Hematopoietic multipotent progenitor cell (in vitro differentiated cells): ENCODE measurements at regions not wholly inside any gene's neighbourhood (a gene's known extent, or its start where the extent isn't known, plus 50 kb on each side); places are given as distances from the start of the nearest gene placed in this dataset.

Source experiments
- DNase-seq, 3 donors: peaks; one replicate each; pipeline ENCODE4 v3.0.0-alpha.2; 2011 to 2015; ENCODE audit warnings: low read depth in 2 of 3, low spot score in 2 of 3

- DNase-seq: no peak
Measured at GRCh38 chr1:36743286-36744005, 260.7 kb upstream of the CSF3R start.

DNA sequence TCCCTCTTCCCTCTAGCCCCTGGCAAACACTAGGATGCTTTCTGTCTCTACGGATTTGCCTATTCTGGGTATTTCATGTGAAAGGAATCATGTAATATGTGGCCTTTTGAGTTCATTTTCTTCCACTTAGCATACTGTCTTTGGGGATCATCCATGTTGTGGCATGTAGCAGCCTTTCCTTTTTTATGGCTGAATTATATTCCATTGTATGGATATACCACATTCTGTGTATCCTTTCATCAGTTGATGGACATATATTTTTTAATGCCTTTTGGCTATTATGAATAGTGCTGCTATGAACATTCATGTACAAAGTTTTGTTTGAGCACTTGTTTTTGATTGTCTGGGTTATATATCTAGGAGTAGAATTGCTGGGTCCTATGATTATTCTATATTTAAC lies 258.4 kb upstream of the CSF3R start:
- no peak for DNase-seq

DNA sequence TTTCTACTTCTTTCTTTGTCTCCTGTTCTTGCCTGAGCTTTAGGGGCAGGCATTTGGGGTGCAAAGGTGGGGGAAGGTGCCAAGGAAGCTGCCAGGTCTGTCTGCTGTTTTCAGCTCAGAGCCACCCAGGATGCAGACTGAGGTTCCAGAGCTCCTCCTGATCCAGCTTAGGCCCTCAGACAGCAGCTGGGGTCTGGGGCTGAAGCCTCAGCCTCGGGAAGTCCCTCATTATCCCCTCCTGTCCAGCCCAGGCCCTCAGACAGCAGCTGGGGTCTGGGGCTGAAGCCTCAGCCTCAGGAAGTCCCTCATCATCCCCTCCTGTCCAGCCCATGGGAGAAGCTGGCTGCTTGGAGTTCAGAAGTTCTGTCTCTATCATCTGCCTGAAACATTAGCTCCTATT lies 257.7 kb upstream of the CSF3R start:
- DNase-seq: no peak

DNA sequence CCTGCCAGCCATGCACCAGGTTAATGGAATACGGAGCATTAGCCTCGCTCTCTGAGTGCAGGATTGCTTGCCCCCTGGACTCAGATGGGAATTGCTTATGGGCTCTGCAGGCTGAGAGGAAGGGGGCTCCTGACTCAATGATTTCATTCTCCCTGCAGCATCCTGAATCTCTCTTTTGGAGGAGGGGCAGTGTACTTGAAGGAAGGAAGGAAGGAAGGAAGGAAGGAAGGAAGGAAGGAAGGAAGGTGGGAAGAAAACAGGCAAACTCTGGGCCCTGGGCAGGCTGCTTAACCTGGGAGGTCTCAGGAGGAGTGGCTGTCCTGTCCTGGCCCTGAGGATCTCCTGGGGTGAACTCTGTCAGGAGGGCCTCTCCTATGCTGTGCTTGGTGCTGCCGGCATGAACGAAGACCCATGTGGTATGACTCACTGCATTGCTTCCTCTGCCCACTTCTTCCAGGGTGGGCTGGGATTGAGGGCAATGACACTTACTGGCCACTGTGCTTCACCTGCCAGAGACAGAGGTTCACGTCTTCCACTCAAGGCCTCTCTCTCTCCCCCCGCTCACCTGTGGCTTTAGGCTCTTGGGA lies 257.1 kb upstream of the CSF3R start:
- DNase-seq: no peak

GRCh38 chr1:36738245-36738644 lies 255.5 kb upstream of the CSF3R start:
- no peak for DNase-seq

DNA sequence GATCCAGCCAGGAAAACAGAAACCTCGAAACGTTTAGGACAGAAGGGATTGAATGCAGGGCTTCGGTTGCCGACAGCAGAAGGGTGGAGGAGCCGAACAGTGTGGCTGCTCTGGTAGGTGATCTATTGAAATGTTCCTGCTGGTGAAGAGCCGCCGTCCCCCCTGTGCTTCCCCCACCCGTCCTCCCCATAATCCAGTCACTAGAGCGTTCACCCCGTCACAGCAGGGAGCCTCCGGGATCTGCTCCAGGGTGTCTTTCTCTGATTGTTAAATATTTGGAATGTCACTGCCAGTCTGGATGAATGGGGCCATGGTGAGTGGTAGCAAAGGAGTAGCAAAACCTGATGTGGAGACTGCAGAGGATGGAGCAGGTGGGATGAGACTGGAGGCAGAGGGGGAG lies 255.1 kb upstream of the CSF3R start:
- DNase-seq: no peak

GRCh38 chr1:36737038-36737555 lies 254.4 kb upstream of the CSF3R start:
- no peak for DNase-seq

- DNase-seq: peak in 1 of 3 donors; percentile 28
Measured at GRCh38 chr1:36735939-36736730, 253.4 kb upstream of the CSF3R start.

DNA sequence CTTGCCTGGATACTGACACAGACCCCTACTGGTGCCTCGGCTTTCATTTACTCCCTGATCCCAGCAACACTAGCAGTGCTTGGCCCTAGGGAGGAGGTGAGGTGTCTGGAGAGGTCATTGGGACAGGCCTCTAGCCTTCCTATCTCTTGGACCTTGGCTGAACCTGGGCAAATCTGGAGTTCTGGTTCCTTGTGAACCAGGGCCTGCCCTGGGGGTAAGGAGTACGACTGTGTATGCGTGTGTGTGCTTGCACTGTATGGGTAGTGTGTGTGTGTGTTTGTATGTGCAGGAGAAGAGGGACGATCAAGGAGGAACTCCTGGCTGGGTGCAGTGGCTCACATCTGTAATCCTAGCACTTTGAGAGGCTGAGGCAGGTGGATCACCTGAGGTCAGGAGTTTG lies 252.7 kb upstream of the CSF3R start:
- DNase-seq: no peak

DNA sequence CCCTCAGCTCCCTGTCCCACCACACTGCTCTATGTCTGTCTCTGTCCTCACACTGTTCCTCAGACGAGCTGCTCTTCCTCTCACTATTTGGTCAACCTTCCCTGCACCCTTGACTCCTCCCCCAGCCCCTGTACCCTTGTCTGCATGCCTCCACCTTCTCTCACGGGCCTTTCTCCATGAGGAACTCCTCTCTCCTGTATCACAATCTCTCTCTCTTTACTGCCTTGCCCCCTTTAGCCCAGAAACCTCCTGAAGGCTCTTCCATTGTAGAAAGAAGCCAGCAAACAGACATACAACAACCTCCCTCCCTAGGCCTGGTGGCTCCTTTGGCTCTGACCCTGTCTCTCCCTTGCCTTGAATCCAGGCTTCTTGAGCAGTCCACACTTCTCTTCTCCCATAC lies 251.6 kb upstream of the CSF3R start:
- no peak for DNase-seq

DNA sequence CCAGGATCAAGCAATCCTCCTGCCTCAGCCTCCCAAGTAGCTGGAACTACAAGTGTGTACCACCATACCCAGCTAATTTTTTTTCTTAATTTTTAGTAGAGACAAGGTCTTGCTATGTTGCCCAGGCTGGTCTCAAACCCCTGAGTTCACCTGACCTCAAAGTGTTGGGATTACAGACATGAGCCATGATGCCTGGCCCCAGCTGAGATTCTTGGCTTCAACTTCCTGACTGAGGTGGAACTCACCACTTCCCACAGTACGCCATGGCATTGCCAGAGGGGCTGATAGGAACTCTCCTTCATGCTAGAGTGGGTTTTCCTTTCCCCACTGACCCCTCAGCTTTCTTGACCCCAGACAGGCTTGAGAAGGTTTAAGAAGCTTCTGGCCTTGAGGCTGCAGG lies 251.0 kb upstream of the CSF3R start:
- DNase-seq: no peak

GRCh38 chr1:36732015-36732356 lies 249.3 kb upstream of the CSF3R start:
- peak in 1 of 3 donors; percentile 11 for DNase-seq

DNA sequence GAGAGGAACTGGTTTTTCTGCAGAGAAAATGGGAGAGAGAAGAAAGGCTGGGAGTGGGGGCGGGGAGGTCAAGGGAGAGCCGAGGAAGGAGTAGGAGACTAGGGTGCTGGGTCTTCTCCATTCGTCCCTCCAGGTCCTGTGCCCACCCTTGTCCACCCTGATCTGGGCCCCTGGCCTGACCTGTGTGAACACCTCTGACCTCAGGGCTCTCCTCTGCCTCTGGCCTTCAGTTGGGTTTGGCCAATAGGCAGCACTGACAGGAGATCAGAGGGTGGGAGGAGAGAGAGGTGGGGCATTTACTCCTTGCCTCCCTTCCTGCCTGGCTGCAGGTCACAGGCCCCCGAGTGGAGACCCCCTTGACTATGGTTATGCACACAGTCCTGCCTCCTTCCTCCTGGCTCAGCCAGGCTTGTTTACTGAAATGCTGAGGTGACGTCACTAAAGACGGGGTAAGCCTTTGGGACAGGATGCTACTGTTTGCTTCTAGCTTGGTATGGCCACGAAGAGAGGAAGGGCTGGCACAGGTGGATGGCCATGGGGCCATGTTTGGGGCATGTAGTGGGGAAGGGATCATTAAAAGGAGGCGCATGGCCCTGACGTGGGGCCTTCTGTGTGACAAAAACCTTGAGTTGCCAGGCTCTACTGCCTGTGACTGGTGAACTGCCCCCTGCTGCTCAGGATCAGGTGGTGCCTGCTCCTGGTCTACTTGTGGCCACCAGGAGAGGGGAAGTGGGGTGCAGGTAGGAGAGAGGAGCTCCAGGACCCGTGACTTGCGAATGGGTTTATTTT lies 248.7 kb upstream of the CSF3R start:
- no peak for DNase-seq

DNA sequence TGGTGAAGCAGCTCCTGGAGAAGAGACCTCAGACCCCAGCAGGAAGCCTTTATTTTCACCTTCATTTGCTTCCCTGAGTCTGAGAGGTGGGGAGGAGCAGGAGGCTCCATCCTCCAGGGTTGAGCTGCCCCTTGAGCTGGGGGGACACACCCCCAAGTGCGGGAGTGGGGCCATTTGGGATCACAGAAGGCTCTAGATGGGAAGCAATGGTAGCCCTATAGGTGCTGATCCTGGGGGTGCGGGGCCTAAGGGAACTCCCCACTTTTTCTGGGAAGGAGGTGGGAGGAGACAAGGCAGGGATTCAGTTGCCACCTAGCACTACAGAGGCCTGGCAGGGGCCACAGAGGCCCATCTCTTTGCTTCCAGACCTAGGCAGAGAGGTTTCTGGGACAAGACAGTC lies 247.9 kb upstream of the CSF3R start:
- DNase-seq: no peak

DNA sequence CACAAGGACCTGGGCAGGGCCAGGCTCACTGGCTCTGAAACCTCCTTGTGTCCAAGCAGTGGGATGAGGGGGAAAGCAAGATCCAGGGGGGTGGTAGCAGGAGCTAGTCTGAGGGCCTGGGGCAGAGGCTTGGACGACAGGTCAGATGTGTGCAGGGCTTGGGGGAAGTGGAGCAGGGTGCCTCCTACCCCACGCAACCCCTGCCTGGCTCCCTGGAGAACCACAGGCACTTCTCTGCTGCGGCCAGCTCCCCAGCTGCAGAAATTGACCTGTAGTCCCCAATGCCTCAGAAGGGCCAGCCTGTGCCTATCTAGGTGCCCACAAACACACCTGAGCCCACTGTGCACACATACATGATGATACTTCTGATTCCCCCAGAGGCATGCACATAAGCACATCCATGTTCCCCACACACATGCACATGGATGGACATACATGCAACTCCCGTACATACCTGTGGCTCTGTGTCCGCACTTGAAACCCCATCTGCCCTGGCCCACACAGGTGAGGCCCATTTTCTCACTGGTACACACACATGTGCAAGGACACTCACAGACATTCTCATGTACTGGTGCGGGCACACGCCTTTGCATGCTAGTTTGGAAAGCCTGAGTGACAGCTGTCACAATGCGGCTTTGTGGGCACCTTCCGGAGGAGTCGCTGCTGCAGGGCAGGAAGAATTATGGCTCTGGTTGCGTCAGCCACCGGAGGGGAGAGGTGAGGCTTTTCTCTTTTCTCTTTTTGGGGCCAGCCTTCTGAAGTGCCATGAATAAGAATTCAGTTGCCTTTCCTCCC lies 247.2 kb upstream of the CSF3R start:
- no peak for DNase-seq

DNA sequence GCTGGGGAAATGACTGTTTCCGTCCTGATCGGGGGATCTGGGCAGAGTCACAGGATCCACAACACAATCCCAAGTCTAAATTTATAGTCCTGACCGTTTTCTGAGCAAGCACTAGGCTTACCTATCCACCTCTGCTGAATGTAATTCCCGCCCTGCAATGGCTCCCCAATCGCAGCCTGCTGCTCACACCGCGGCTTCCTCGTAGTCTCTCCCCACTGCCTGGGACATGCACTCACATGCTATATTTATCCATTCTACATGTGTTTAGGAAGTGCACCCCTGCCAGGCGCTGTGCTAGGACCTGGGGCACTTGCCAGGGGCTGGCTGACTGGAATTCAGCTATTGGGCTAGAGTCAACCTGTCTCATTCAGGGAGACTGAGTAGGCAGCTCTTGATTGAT lies 246.6 kb upstream of the CSF3R start:
- DNase-seq: no peak

DNA sequence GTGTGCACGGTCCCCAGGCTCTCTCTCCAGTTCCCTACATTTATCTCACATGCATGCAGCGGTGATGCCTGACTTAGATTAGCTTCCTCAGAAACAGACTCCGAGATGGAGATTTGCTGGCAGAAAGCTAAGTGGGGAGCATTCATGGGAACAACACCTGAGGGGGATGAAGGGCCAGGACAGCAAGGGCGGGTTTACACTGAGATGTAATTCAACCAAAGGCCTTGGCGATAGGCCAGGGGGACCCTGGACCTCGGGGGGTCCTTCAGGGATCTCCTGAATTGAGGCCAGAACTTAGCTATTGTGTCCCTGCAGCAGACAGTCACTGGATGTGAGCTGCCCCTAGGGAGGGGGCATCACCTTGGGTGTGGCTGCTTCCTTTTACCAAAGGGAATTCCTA lies 246.1 kb upstream of the CSF3R start:
- DNase-seq: no peak

GRCh38 chr1:36728051-36728450 lies 245.3 kb upstream of the CSF3R start:
- DNase-seq: no peak

- no peak for DNase-seq
Measured at GRCh38 chr1:36725151-36725550, 242.4 kb upstream of the CSF3R start.

GRCh38 chr1:36723813-36724212 lies 241.1 kb upstream of the CSF3R start:
- no peak for DNase-seq
